Right lobe of liver (tissue), 4 donors: ENCODE measurements at regions not wholly inside any gene's neighbourhood (a gene's known extent, or its start where the extent isn't known, plus 50 kb on each side); places are given as distances from the start of the nearest gene placed in this dataset.

Experiments used
- POLR2A ChIP-seq: fragments of 450-650 bp; IDR thresholded peaks from one replicate; pipeline ENCODE4 v1.6.1; 2017; ENCODE audit warnings: antibody characterized with exemption, mild to moderate bottlenecking
- TF ChIP-seq, protein P1 (sequence below), 4 donors: fragments of 200-600 bp in 3 of 4; fragments of 450-650 bp in 1 of 4; IDR thresholded peaks; one replicate each; pipeline versions ENCODE4 v1.5.1 to v1.8.0; 2016 to 2022; ENCODE audit warnings: antibody characterized with exemption in 4 of 4, mild to moderate bottlenecking in 2 of 4
- donor health status: DM: no; HTN: no; CAD: no.
- donor health status: DM: no; HTN: no; CAD: no.
- donor health status: DM: no; HTN: yes; CAD: no.

DNA sequence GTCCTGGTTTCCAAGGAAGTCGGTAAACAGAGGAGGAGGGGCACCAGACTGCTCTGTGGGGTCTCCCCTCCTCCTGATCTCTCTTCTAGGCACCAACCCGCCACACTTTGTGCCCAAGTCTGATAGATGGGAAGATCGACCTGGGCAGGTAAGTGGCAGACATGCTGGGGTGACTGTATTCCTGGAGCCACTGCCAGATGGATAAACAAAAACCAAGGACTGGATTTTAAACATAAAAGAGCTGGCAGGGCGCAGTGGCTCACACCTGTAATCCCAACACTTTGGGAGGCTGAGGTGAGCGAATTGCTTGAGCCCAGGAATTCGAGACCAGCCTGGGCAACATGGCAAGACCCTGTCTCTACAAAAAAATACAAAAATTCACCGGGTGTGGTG, 181.2 kb downstream of the ANAPC1 start:
- TF ChIP-seq, protein P1, sequence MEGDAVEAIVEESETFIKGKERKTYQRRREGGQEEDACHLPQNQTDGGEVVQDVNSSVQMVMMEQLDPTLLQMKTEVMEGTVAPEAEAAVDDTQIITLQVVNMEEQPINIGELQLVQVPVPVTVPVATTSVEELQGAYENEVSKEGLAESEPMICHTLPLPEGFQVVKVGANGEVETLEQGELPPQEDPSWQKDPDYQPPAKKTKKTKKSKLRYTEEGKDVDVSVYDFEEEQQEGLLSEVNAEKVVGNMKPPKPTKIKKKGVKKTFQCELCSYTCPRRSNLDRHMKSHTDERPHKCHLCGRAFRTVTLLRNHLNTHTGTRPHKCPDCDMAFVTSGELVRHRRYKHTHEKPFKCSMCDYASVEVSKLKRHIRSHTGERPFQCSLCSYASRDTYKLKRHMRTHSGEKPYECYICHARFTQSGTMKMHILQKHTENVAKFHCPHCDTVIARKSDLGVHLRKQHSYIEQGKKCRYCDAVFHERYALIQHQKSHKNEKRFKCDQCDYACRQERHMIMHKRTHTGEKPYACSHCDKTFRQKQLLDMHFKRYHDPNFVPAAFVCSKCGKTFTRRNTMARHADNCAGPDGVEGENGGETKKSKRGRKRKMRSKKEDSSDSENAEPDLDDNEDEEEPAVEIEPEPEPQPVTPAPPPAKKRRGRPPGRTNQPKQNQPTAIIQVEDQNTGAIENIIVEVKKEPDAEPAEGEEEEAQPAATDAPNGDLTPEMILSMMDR (IDR thresholded peaks at IDR 0.05): no peak
- no peak for TF ChIP-seq POLR2A
